GM19455 (cell line): ENCODE measurements at regions not wholly inside any gene's neighbourhood (a gene's known extent, or its start where the extent isn't known, plus 50 kb on each side); places are given as distances from the start of the nearest gene placed in this dataset.
"Not testable (repeated sequence)": the region's sequence is repeated elsewhere in the genome, so short reads cannot be mapped to it uniquely, and the experiment has no call there.

Experiments used
- ATAC-seq: cut with Tn5 transposase; IDR thresholded peaks from one replicate; pipeline ENCODE4 v1.9.1; 2021; ENCODE audit not compliant: unreplicated experiment

DNA sequence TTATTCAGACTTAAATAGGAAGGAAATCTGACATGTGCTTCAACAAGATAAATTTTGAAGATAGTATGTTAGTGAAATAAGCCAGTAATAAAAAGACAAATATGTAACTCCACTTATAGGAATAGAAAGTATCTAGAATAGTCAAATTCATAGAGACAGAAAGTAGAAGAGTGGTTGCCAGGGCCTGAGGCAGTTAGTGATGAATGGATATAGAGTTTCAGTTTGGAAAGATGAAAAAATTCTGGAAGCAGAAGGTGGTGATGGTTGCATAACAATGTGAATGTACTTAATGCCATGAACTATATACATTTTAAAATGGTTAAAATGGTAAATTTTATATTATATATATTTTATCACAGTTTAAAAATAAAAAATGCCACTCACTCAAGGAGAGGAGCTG lies 54.3 kb downstream of the HAND2 start:
- ATAC-seq = no peak

DNA sequence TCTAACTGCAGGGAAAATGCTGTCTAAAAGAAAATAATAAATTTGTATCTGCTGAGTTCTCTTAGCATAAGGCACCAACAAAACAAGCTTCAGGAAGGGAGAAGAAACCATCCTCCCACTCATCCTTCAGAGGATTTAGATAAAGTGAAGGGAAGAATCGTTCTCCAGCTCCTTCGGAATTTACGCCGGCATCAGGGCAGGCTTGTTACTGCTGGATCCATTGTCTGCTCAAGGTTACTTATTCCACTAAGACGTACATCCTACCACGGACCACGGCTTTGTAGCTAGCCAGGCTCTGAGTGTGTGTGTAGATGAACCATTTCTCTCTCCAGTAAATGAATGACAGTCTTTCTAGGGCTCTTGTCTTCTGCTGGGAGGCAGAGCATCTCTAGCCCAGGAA lies 60.4 kb downstream of the HAND2 start:
- no peak for ATAC-seq

DNA sequence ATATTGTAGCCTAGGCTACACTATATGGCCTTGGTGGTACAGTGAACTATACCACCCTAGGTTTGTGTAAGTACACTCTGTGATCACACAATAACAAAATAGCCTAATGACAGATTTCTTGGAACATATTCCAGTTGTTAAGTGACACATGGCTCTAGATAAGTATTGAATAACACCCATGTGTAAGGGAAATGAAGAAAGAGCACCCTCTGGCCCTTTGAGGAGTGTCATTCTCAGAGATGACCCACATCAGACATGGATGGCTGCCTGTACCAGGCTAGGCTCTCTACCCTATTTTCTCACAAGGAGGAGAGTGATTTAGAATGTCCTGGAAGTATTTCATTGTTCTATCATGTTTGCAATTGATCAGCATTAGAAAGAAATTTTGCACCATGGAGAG lies 61.7 kb downstream of the HAND2 start:
- no peak for ATAC-seq

DNA sequence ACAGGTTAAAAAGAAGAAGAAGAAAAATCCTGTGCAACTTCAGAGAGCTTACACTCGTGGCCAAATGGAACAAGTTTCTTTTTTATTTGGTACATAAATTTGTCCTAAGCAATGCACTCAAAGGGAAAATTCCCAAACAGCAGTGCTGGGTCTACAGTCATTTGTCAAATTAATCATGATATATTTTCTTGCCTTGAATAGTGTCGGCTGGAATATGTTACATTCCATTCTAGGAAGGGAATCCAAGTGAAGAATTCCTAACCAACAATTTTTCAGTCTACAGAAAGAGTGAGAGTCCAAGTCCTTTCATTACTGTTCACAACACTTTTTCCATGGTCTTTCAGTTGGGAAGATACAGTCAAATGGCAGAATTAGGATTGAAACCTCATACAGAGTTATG lies 63.9 kb downstream of the HAND2 start:
- ATAC-seq = no peak

DNA sequence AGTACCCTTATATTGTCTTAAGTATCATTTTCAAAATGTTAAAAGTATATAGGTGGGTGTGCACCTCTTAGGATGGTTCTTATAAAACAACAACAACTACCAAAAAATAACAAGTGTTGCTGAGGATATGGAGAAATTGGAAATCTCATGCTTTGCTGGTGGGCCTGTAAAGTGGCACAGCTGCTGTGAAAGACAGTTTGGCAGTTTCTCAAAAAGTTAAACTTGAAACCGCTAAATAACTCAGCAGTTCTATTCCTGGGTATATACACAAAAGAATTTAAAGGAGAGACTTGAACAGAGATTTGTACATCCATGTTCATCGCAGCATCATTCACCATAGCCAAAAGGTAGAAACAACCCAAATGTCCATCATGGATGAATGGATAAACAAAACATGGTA lies 65.5 kb downstream of the HAND2 start:
- no peak for ATAC-seq

DNA sequence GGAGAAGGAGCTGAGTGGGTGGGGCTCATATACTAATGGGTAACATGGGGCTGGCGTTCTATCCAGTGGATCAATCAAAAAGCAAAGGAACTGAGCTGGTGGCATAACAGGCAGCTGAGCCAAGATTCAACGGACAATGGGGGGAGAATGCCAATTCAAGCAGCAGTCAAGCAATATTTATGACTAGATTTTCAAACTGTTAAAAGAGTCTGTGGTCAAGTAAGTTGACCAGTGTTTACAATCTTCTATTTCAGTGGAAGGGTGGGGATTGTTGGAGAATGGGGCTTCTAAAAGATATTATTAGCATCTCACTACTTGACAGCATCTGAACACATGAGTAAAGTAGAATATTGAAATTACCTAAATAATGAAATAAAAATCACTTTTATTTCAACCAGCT lies 64.9 kb upstream of the SCRG1 start:
- ATAC-seq = no peak

DNA sequence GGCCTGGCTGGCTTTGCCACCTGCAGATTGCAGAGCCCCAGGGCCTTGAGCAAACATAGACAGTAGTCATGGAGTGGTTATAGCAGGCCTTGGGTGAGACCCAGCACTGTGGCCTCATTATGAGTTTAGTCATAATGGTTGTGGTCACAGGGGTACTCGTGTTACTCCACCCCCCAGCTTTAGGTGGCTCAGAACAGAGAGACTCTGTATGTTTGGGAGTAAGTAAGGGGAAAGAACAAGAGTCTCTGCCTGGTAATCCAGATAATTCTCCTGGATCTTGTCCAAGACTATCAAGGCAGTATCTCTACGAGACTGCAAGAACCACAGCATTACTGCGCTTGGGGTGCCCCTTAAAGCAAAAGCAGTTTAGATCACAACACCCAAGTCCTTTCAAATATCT lies 62.3 kb upstream of the SCRG1 start:
- no peak for ATAC-seq

DNA sequence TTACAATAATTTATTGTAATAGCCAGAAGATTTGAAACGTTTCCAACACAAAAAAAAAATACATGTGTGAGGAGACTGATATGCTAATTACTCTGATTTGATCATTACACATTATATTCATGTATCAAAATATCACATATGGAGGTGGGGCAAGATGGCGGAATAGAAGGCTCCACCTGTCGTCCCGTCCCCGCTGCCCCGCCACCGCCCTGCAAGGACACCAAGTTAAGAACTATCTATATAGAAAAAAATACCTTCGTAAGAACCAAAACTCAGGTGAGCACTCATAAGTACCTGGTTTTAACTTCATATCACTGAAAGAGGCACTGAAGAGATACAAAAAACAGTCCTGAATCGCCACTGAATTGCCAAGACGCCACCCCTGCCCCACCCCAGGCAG lies 60.9 kb upstream of the SCRG1 start:
- ATAC-seq = no peak

DNA sequence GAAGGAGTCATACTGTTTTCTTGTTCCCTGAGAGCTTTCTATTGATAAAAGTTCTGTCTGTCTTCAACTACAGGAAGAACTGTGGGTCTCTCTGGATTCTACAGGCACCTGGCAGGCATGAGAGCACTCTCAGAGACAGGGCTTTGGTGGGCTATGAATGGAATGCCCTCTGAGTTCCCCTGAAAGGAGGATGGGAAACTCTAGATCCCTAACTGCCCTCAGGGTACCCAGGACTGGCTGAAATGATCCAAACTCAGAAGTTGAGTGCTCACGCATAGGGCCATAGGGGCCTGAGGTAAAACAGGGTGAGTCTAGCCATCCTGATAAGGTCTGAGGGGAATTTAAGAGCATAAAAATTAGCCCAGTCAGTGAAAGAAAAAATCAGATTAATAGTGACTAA lies 59.0 kb upstream of the SCRG1 start:
- ATAC-seq = no peak

DNA sequence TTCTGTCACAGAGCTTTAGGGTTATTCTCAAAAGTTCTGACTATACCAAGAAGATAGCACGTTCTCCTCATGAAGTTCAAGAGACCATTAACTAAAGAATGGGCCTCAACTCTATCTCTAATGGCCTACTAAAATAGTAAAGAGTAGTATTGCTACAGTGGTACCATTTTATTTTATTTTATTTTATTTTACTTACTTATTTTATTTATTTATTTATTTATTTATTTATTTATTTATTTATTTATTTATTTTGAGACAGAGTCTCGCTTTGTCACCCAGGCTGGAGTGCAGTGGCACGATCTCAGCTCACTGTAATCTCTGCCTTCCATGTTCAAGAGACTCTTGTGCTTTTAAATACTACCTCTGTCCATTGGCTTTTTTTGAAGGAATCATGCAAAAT lies 52.5 kb upstream of the SCRG1 start:
- not testable (repeated sequence) for ATAC-seq

DNA sequence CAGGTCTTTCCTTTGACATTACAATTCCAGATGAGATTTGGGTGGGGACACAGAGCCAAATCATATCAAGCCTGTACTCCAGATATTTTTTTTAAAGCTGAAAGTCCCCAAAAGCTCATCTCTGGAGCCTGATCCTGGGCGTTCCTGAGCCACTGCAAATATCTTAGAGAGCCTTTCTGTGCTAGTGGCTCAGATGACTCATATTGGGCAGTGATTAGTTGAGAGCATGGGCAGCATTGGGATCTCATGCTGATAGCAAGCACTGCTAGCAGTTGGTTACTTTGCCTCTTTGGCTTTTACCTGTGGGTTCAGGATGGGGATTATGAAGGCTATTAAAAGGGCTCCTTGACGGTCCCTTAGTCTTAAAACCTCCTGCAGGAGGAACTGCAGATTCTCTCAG lies 51.4 kb upstream of the SCRG1 start:
- no peak for ATAC-seq

DNA sequence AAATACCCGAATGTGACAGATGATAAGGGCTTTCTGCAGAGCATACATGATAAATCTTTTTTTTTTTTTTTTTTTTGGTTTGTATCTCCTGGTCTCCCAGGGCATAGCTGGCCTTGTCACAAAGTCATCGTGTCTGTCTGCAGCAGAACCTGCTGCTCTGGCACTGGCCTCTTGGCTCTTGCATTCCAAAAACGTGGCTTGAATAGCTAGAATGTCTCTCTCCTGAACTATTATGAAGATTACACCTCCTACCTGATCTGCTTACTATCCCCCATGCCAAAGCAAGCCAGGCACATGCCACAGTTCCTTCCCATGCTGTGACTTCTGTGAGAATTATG lies 50.4 kb upstream of the SCRG1 start:
- ATAC-seq = no peak

DNA sequence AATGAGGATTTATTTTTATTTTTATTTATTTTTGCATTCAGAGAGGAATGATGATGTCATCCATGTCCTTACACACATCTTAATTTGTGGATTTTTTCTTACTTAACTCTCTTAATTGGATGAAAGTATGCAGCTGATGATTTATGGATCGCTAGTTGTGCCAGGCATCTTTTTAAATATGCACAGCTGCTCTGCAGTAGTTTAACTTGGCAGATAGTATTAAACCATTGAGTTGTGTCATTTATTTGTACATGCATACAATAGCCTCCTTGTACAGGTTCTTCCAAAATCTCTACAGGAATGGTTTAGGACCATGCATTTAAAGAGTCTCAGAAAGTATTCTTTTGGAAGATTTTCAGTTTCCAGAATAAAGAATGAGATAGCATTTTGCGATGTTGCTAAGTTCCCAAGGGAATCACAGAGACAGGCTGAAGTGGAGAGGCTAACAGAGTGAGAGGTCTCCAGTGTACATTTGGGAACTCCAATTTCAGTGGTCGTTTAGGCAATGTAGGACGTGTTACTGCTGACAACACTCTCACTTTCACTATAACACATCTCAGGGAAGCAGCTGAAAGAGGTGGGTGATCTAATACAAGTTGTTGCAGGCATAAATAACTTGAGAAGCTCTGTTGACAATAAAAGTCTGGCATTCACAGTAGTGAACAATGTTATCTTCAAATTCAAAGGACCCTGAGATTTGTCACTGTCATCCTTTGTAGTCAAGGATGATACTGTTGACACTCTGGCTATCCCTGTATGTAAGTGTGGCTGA lies 49.9 kb upstream of the SCRG1 start:
- peak; percentile 50 for ATAC-seq
